ENCODE measurements at regions not wholly inside any gene's neighbourhood (a gene's known extent, or its start where the extent isn't known, plus 50 kb on each side); places are given as distances from the start of the nearest gene placed in this dataset.

DNA sequence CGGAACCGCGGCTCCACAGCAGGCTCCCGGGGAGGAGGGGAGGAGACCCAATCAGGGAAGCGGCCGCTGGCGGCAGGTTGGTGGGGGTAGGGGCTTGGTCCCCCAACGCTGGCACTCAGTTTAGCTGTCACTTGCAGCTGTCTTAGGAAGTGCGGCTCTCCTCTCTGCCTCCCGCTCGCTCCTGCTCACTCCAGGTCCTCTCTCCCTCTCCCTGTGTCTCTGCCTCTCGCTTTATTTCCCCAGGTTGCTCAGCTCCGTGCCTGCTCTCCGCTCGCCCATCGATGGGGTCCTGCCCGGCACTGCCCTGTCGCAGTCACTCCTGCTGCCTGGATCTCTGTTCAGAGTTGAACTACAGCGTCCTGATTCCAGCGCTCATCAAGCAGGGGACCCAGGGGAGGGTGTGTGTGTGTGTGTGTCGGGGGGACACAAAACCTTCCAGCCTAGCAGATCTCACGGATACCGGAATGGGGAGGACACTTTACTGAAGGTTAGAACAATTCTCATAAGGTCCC lies 145.6 kb downstream of the ENGASE start:
- ChIA-PET POLR2A (interaction anchor here (0.6 kb wide), 1 partner anchor 70 kb away, joined by 3 read pairs; no protein-coding TSS in a partner anchor), CTCF (interaction anchor here (0.9 to 2.0 kb wide), 6 partner anchors 28 to 173 kb away, joined by 3 to 12 read pairs (median 5); no protein-coding TSS in a partner anchor)
- no peaks in the 10 kb centered on the region for H3K36me3 Mint-ChIP-seq
- no peaks in the 10 kb centered on the region for H3K27me3 Mint-ChIP-seq (ENCODE audit: low read depth)
- peak overlapping the region; percentile 75 for H3K4me3 Mint-ChIP-seq
- H3K4me1 Mint-ChIP-seq: peaks cover 41% of the 10 kb centered on the region
- DNase-seq (ENCODE audit: low spot score): peak; percentile 25
- no peaks in the 10 kb centered on the region for H3K9me3 Mint-ChIP-seq
- no peak overlapping the region for H3K27ac Mint-ChIP-seq
- TF ChIP-seq ZNF532 (CRISPR knock-in tag; IDR thresholded peaks at IDR 0.05; ENCODE audit: borderline replicate concordance) (no peak), TP53 (CRISPR knock-in tag; IDR thresholded peaks at IDR 0.05) (0 out of 2 replicates have a peak, but pooled peaks have one; percentile 25), ZNF671 (CRISPR knock-in tag; IDR thresholded peaks at IDR 0.05) (no peak)
- ATAC-seq: peak; percentile 45

- Mint-ChIP-seq H3K36me3 (no peaks in the 10 kb centered on the region), H3K9me3 (no peaks in the 10 kb centered on the region), H3K4me1 (peaks cover 47% of the 10 kb centered on the region), H3K27me3 (ENCODE audit: low read depth) (no peaks in the 10 kb centered on the region), H3K27ac (no peak overlapping the region), H3K4me3 (no peak overlapping the region; the same call in 1 of the 2 replicates)
- DNase-seq (ENCODE audit: low spot score): no peak
- no peak for TF ChIP-seq ZNF121 (CRISPR knock-in tag; IDR thresholded peaks at IDR 0.05)
- TF ChIP-seq TP53 (CRISPR knock-in tag; IDR thresholded peaks at IDR 0.05): no peak
- TF ChIP-seq, protein P1, sequence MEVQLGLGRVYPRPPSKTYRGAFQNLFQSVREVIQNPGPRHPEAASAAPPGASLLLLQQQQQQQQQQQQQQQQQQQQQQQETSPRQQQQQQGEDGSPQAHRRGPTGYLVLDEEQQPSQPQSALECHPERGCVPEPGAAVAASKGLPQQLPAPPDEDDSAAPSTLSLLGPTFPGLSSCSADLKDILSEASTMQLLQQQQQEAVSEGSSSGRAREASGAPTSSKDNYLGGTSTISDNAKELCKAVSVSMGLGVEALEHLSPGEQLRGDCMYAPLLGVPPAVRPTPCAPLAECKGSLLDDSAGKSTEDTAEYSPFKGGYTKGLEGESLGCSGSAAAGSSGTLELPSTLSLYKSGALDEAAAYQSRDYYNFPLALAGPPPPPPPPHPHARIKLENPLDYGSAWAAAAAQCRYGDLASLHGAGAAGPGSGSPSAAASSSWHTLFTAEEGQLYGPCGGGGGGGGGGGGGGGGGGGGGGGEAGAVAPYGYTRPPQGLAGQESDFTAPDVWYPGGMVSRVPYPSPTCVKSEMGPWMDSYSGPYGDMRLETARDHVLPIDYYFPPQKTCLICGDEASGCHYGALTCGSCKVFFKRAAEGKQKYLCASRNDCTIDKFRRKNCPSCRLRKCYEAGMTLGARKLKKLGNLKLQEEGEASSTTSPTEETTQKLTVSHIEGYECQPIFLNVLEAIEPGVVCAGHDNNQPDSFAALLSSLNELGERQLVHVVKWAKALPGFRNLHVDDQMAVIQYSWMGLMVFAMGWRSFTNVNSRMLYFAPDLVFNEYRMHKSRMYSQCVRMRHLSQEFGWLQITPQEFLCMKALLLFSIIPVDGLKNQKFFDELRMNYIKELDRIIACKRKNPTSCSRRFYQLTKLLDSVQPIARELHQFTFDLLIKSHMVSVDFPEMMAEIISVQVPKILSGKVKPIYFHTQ (CRISPR knock-in tag; IDR thresholded peaks at IDR 0.05): no peak
- TF ChIP-seq ZNF512 (CRISPR knock-in tag; IDR thresholded peaks at IDR 0.05; ENCODE audit: borderline replicate concordance): no peak
- no peak for TF ChIP-seq ERG (CRISPR knock-in tag; IDR thresholded peaks at IDR 0.05)
- no peak for TF ChIP-seq TCF7 (CRISPR knock-in tag; IDR thresholded peaks at IDR 0.05; ENCODE audit: low read depth)
- no peak for TF ChIP-seq HMGA2 (CRISPR knock-in tag; IDR thresholded peaks at IDR 0.05)
- TF ChIP-seq ATF3 (CRISPR knock-in tag; conservative IDR thresholded peaks at IDR 0.05): no peak
- TF ChIP-seq, protein P2, sequence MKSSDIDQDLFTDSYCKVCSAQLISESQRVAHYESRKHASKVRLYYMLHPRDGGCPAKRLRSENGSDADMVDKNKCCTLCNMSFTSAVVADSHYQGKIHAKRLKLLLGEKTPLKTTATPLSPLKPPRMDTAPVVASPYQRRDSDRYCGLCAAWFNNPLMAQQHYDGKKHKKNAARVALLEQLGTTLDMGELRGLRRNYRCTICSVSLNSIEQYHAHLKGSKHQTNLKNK (CRISPR knock-in tag; IDR thresholded peaks at IDR 0.05): no peak
- TF ChIP-seq USF2 (CRISPR knock-in tag; IDR thresholded peaks at IDR 0.05): no peak
- TF ChIP-seq, protein P3, sequence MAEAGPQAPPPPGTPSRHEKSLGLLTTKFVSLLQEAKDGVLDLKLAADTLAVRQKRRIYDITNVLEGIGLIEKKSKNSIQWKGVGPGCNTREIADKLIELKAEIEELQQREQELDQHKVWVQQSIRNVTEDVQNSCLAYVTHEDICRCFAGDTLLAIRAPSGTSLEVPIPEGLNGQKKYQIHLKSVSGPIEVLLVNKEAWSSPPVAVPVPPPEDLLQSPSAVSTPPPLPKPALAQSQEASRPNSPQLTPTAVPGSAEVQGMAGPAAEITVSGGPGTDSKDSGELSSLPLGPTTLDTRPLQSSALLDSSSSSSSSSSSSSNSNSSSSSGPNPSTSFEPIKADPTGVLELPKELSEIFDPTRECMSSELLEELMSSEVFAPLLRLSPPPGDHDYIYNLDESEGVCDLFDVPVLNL (CRISPR knock-in tag; IDR thresholded peaks at IDR 0.05; ENCODE audit: borderline replicate concordance, low read depth): no peak
- TF ChIP-seq ETV6 (CRISPR knock-in tag; IDR thresholded peaks at IDR 0.05): no peak
- CTCF ChIA-PET: interaction anchor here (0.5 to 2.0 kb wide), 6 partner anchors 8 to 174 kb away, joined by 3 to 12 read pairs (median 5); no protein-coding TSS in a partner anchor
- no peak; the same call in 1 of the 2 replicates for ATAC-seq
- POLR2A ChIA-PET: no interaction called here
These were observed 144.7 kb downstream of the ENGASE start for GRCh38 chr17:79219208-79219935.

Measured in WTC11 (cell line).